ENCODE measurements at regions not wholly inside any gene's neighbourhood (a gene's known extent, or its start where the extent isn't known, plus 50 kb on each side); places are given as distances from the start of the nearest gene placed in this dataset.
A peak's percentile ranks its signal among the peaks of the same experiment; 100 is the strongest.

GRCh38 chr10:106242301-106242700, 922.2 kb downstream of the SORCS1 start:
- H3K27me3 ChIP-seq (replicated peaks in 1 of 4; ENCODE audit: control insufficient read depth in 3 of 4, extremely low read depth in 1 of 4, insufficient read depth in 3 of 4, low read length in 3 of 4) = no peaks in the 10 kb centered on the region
- H3K27ac ChIP-seq (ENCODE audit: low read depth, low read length) = no peak overlapping the region
- no peaks in the 10 kb centered on the region for H3K23me2 ChIP-seq (ENCODE audit: low read depth, low read length)
- no peak for TF ChIP-seq ATF3 (IDR thresholded peaks at IDR 0.05; ENCODE audit: insufficient read depth, low read depth, low read length)
- no peak overlapping the region for H2BK5ac ChIP-seq (ENCODE audit: low read depth, low read length)
- no peak overlapping the region for H2BK12ac ChIP-seq (ENCODE audit: low read depth, low read length)
- H3K36me3 ChIP-seq (ENCODE audit: control insufficient read depth in 2 of 4, insufficient read depth in 4 of 4, low read length in 3 of 4) = no peaks in the 10 kb centered on the region
- no peak overlapping the region for H3K56ac ChIP-seq (replicated peaks; ENCODE audit: insufficient read length, low read depth, low read length)
- no peak overlapping the region for H2AFZ ChIP-seq (ENCODE audit: low read length)
- no peak overlapping the region for H4K91ac ChIP-seq (replicated peaks; ENCODE audit: insufficient read length, low read length)
- ChIA-PET CTCF (ENCODE audit: partially characterized antibody) (interaction anchor here (0.9 to 1.0 kb wide), 2 partner anchors 12 to 24 kb away, joined by 3 read pairs; no protein-coding TSS in a partner anchor), POLR2A (ENCODE audit: partially characterized antibody) (no interaction called here)
- FAIRE-seq (no peak), DNase-seq (ENCODE audit: low read depth in 1 of 2, low spot score in 2 of 2) (no peak)
- H4K8ac ChIP-seq (ENCODE audit: extremely low read depth, insufficient read depth, low read length) = no peak overlapping the region
- no peak overlapping the region for H3K18ac ChIP-seq (ENCODE audit: extremely low read depth, low read length)
- no peaks in the 10 kb centered on the region for H3K79me2 ChIP-seq (ENCODE audit: control insufficient read depth in 1 of 2, insufficient read depth in 2 of 2, low read length in 2 of 2)
- H4K20me1 ChIP-seq (replicated peaks in 1 of 2; ENCODE audit: control insufficient read depth in 1 of 2, insufficient read depth in 2 of 2, low read length in 2 of 2) = peaks cover 0 to 1% of the 10 kb centered on the region in 2 experiments
- H3K9me3 ChIP-seq (ENCODE audit: insufficient read depth in 2 of 2, low read depth in 1 of 2, low read length in 1 of 2) = 0 out of 4 replicates have a peak, but pooled peaks cover 0 to 5% of the 10 kb centered on the region in 2 experiments
- H3K4ac ChIP-seq (replicated peaks; ENCODE audit: insufficient read length, low read depth, low read length) = peak overlapping the region; percentile 53
- no peak overlapping the region for H3K23ac ChIP-seq (ENCODE audit: insufficient read length)
- WGBS, 2 experiments (ENCODE audit: extremely low coverage in 1 of 2, insufficient coverage in 1 of 2, insufficient read length in 1 of 2, insufficient replicate concordance in 2 of 2, low coverage in 1 of 2, low lambda C conversion rate in 2 of 2, missing lambda C conversion rate in 1 of 2) = 80% methylated on average over 7 of the region's 7 CpGs; no CpG with 5 or more reads in 1 of the 2 experiments
- H2BK15ac ChIP-seq (ENCODE audit: low read length) = no peak overlapping the region
- H3K4me3 ChIP-seq (ENCODE audit: extremely low read depth in 1 of 4, insufficient read depth in 2 of 4, low read depth in 3 of 4, low read length in 4 of 4) = no peak overlapping the region
- H3K4me2 ChIP-seq (ENCODE audit: insufficient read depth in 1 of 2, low read depth in 2 of 2, low read length in 2 of 2) = no peak overlapping the region
- no peak overlapping the region for H3K9ac ChIP-seq (replicated peaks in 1 of 4; ENCODE audit: extremely low read depth in 1 of 4, low read depth in 3 of 4, low read length in 3 of 4)
- H3K79me1 ChIP-seq (ENCODE audit: low read depth, low read length) = no peaks in the 10 kb centered on the region
- no peaks in the 10 kb centered on the region for H3K4me1 ChIP-seq (replicated peaks in 1 of 4; ENCODE audit: control insufficient read depth in 3 of 4, insufficient read depth in 4 of 4, low read length in 3 of 4)
- no peak overlapping the region for H2AK5ac ChIP-seq (ENCODE audit: low read depth, low read length)
- H4K5ac ChIP-seq (ENCODE audit: insufficient read length, low read depth, low read length) = no peak overlapping the region
- no peak overlapping the region for H3K14ac ChIP-seq (ENCODE audit: insufficient read length)
- H2BK120ac ChIP-seq (replicated peaks; ENCODE audit: low read depth, low read length) = no peak overlapping the region
- no peak overlapping the region for H2BK20ac ChIP-seq (ENCODE audit: low read length)
